ENCODE measurements at regions not wholly inside any gene's neighbourhood (a gene's known extent, or its start where the extent isn't known, plus 50 kb on each side); places are given as distances from the start of the nearest gene placed in this dataset.

- no peaks in the 10 kb centered on the region; the same call in 1 of the 2 replicates for H3K9me3 ChIP-seq
- Mint-ChIP-seq H3K27me3 (ENCODE audit: insufficient read depth, unreplicated experiment) (no peaks in the 10 kb centered on the region), H3K9me3 (ENCODE audit: unreplicated experiment) (no peaks in the 10 kb centered on the region), H3K27ac (ENCODE audit: unreplicated experiment) (no peak overlapping the region), H3K4me1 (ENCODE audit: low read depth, unreplicated experiment) (no peaks in the 10 kb centered on the region), H3K36me3 (ENCODE audit: insufficient read depth, unreplicated experiment) (no peaks in the 10 kb centered on the region), H3K4me3 (ENCODE audit: unreplicated experiment) (no peak overlapping the region)
- no TSS peak for BruUV-seq (replicated peaks)
- DNase-seq = no peak
- POLR2A ChIA-PET = no interaction called here
- intact Hi-C loops (cut with micrococcal nuclease; ENCODE audit: unreplicated experiment) = no loop called here
- TF ChIP-seq, protein P1, sequence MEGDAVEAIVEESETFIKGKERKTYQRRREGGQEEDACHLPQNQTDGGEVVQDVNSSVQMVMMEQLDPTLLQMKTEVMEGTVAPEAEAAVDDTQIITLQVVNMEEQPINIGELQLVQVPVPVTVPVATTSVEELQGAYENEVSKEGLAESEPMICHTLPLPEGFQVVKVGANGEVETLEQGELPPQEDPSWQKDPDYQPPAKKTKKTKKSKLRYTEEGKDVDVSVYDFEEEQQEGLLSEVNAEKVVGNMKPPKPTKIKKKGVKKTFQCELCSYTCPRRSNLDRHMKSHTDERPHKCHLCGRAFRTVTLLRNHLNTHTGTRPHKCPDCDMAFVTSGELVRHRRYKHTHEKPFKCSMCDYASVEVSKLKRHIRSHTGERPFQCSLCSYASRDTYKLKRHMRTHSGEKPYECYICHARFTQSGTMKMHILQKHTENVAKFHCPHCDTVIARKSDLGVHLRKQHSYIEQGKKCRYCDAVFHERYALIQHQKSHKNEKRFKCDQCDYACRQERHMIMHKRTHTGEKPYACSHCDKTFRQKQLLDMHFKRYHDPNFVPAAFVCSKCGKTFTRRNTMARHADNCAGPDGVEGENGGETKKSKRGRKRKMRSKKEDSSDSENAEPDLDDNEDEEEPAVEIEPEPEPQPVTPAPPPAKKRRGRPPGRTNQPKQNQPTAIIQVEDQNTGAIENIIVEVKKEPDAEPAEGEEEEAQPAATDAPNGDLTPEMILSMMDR (IDR thresholded peaks at IDR 0.05; ENCODE audit: insufficient read depth in 1 of 2, low read depth in 1 of 2, low read length in 1 of 2, severe bottlenecking in 1 of 2, unreplicated experiment in 1 of 2) = no peak
- H3K4me3 ChIP-seq (ENCODE audit: low read depth, low read length) = no peak overlapping the region
- H3K36me3 ChIP-seq (ENCODE audit: control insufficient read depth, insufficient read depth, low read length) = no peaks in the 10 kb centered on the region
- no peaks in the 10 kb centered on the region for H3K4me1 ChIP-seq
- H3K27me3 ChIP-seq (replicated peaks; ENCODE audit: control insufficient read depth, insufficient read depth, low read length) = no peaks in the 10 kb centered on the region
- CTCF ChIA-PET = no interaction called here
Measured at GRCh38 chr11:98657711-98658110, 363.0 kb upstream of the CNTN5 start.

GRCh38 chr11:98659431-98659830 is 361.3 kb upstream of the CNTN5 start:
- H3K4me1 ChIP-seq = no peaks in the 10 kb centered on the region
- BruUV-seq (replicated peaks) = no TSS peak
- TF ChIP-seq, protein P1 (IDR thresholded peaks at IDR 0.05; ENCODE audit: insufficient read depth in 1 of 2, low read depth in 1 of 2, low read length in 1 of 2, severe bottlenecking in 1 of 2, unreplicated experiment in 1 of 2) = no peak
- Mint-ChIP-seq H3K27ac (ENCODE audit: unreplicated experiment) (no peak overlapping the region), H3K4me3 (ENCODE audit: unreplicated experiment) (no peak overlapping the region), H3K9me3 (ENCODE audit: unreplicated experiment) (no peaks in the 10 kb centered on the region), H3K27me3 (ENCODE audit: insufficient read depth, unreplicated experiment) (no peaks in the 10 kb centered on the region), H3K4me1 (ENCODE audit: low read depth, unreplicated experiment) (no peaks in the 10 kb centered on the region), H3K36me3 (ENCODE audit: insufficient read depth, unreplicated experiment) (no peaks in the 10 kb centered on the region)
- no peak overlapping the region for H3K4me3 ChIP-seq (ENCODE audit: low read depth, low read length)
- no peaks in the 10 kb centered on the region for H3K27me3 ChIP-seq (replicated peaks; ENCODE audit: control insufficient read depth, insufficient read depth, low read length)
- ChIA-PET CTCF (no interaction called here), POLR2A (no interaction called here)
- H3K36me3 ChIP-seq (ENCODE audit: control insufficient read depth, insufficient read depth, low read length) = no peaks in the 10 kb centered on the region
- H3K9me3 ChIP-seq = no peaks in the 10 kb centered on the region
- DNase-seq = no peak
- intact Hi-C loops (cut with micrococcal nuclease; ENCODE audit: unreplicated experiment) = no loop called here

- no peaks in the 10 kb centered on the region for H3K9me3 Mint-ChIP-seq (ENCODE audit: unreplicated experiment)
- H3K27me3 Mint-ChIP-seq (ENCODE audit: insufficient read depth, unreplicated experiment) = no peaks in the 10 kb centered on the region
- ChIA-PET POLR2A (no interaction called here), CTCF (no interaction called here)
- Histone ChIP-seq H3K4me1 (no peaks in the 10 kb centered on the region), H3K4me3 (ENCODE audit: low read depth, low read length) (no peak overlapping the region), H3K27me3 (replicated peaks; ENCODE audit: control insufficient read depth, insufficient read depth, low read length) (no peaks in the 10 kb centered on the region), H3K9me3 (no peaks in the 10 kb centered on the region), H3K36me3 (ENCODE audit: control insufficient read depth, insufficient read depth, low read length) (no peaks in the 10 kb centered on the region)
- no peak for DNase-seq
- no peaks in the 10 kb centered on the region for H3K36me3 Mint-ChIP-seq (ENCODE audit: insufficient read depth, unreplicated experiment)
- H3K27ac Mint-ChIP-seq (ENCODE audit: unreplicated experiment) = no peak overlapping the region
- H3K4me1 Mint-ChIP-seq (ENCODE audit: low read depth, unreplicated experiment) = no peaks in the 10 kb centered on the region
- no TSS peak for BruUV-seq (replicated peaks)
- H3K4me3 Mint-ChIP-seq (ENCODE audit: unreplicated experiment) = no peak overlapping the region
- TF ChIP-seq, protein P1 (IDR thresholded peaks at IDR 0.05; ENCODE audit: insufficient read depth in 1 of 2, low read depth in 1 of 2, low read length in 1 of 2, severe bottlenecking in 1 of 2, unreplicated experiment in 1 of 2) = no peak
- intact Hi-C loops (cut with micrococcal nuclease; ENCODE audit: unreplicated experiment) = no loop called here
Measured at GRCh38 chr11:98674390-98674789, 346.4 kb upstream of the CNTN5 start.
